ENCODE measurements at regions not wholly inside any gene's neighbourhood (a gene's known extent, or its start where the extent isn't known, plus 50 kb on each side); places are given as distances from the start of the nearest gene placed in this dataset.
A peak's percentile ranks its signal among the peaks of the same experiment; 100 is the strongest.

DNA sequence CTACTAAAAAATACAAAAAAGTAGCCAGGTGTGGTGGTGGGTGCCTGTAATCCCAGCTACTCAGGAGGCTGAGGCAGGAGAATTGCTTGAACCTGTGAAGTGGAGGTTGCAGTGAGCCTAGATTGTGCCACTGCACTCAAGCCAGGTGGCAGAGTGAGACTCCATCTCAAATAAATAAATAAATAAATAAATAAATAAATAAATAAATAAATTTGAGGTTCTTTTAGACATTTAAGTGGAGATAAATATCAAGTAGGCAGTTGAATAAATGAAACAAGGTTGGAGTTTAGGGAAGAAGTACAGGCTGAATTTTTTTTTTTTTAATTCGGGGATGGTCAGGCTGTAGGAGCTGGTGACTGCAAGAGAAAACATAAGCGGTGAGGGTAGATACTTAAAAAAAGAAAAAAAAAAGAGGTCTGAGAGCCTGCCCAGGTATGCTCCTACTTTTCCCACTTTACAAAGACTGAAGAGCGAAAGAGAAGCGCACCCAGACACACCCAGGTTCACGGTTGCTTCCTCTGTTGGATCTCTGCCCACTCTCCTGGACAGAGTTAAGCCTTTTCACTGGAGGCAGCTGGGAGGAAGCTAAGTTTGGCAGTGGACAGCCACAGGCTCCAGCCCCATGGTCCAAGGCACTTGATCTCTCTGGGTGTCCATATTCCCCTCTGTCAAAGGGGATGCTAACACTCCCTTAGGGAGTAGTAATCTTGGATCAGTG is 100.9 kb upstream of the PRDM1 start (continued):
- no peak for TF ChIP-seq BCL6B (tag by site-specific recombination; IDR thresholded peaks at IDR 0.05)
- TF ChIP-seq ZNF596 (tag by site-specific recombination; IDR thresholded peaks at IDR 0.05) = no peak
- no peak for TF ChIP-seq ZNF423 (tag by site-specific recombination; IDR thresholded peaks at IDR 0.05)
- TF ChIP-seq ZNF561 (tag by site-specific recombination; IDR thresholded peaks at IDR 0.05; ENCODE audit: borderline replicate concordance) = no peak
- TF ChIP-seq, protein P1, sequence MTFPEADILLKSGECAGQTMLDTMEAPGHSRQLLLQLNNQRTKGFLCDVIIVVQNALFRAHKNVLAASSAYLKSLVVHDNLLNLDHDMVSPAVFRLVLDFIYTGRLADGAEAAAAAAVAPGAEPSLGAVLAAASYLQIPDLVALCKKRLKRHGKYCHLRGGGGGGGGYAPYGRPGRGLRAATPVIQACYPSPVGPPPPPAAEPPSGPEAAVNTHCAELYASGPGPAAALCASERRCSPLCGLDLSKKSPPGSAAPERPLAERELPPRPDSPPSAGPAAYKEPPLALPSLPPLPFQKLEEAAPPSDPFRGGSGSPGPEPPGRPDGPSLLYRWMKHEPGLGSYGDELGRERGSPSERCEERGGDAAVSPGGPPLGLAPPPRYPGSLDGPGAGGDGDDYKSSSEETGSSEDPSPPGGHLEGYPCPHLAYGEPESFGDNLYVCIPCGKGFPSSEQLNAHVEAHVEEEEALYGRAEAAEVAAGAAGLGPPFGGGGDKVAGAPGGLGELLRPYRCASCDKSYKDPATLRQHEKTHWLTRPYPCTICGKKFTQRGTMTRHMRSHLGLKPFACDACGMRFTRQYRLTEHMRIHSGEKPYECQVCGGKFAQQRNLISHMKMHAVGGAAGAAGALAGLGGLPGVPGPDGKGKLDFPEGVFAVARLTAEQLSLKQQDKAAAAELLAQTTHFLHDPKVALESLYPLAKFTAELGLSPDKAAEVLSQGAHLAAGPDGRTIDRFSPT (tag by site-specific recombination; IDR thresholded peaks at IDR 0.05) = no peak
- TF ChIP-seq, protein P2, sequence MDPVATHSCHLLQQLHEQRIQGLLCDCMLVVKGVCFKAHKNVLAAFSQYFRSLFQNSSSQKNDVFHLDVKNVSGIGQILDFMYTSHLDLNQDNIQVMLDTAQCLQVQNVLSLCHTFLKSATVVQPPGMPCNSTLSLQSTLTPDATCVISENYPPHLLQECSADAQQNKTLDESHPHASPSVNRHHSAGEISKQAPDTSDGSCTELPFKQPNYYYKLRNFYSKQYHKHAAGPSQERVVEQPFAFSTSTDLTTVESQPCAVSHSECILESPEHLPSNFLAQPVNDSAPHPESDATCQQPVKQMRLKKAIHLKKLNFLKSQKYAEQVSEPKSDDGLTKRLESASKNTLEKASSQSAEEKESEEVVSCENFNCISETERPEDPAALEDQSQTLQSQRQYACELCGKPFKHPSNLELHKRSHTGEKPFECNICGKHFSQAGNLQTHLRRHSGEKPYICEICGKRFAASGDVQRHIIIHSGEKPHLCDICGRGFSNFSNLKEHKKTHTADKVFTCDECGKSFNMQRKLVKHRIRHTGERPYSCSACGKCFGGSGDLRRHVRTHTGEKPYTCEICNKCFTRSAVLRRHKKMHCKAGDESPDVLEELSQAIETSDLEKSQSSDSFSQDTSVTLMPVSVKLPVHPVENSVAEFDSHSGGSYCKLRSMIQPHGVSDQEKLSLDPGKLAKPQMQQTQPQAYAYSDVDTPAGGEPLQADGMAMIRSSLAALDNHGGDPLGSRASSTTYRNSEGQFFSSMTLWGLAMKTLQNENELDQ (tag by site-specific recombination; IDR thresholded peaks at IDR 0.05; ENCODE audit: low read depth) = no peak
- TF ChIP-seq SCRT2 (tag by site-specific recombination; IDR thresholded peaks at IDR 0.05) = no peak
- TF ChIP-seq ZNF341 (tag by site-specific recombination; IDR thresholded peaks at IDR 0.05; ENCODE audit: low read depth) = peak; percentile 27; the same call in 1 of the 2 replicates
- TF ChIP-seq ZNF23 (tag by site-specific recombination; IDR thresholded peaks at IDR 0.05; ENCODE audit: borderline replicate concordance) = no peak
- TF ChIP-seq, protein P3, sequence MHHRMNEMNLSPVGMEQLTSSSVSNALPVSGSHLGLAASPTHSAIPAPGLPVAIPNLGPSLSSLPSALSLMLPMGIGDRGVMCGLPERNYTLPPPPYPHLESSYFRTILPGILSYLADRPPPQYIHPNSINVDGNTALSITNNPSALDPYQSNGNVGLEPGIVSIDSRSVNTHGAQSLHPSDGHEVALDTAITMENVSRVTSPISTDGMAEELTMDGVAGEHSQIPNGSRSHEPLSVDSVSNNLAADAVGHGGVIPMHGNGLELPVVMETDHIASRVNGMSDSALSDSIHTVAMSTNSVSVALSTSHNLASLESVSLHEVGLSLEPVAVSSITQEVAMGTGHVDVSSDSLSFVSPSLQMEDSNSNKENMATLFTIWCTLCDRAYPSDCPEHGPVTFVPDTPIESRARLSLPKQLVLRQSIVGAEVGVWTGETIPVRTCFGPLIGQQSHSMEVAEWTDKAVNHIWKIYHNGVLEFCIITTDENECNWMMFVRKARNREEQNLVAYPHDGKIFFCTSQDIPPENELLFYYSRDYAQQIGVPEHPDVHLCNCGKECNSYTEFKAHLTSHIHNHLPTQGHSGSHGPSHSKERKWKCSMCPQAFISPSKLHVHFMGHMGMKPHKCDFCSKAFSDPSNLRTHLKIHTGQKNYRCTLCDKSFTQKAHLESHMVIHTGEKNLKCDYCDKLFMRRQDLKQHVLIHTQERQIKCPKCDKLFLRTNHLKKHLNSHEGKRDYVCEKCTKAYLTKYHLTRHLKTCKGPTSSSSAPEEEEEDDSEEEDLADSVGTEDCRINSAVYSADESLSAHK (tag by site-specific recombination; IDR thresholded peaks at IDR 0.05) = peak; percentile 21; the same call in 1 of the 2 replicates
- TF ChIP-seq ZFP69B (tag by site-specific recombination; IDR thresholded peaks at IDR 0.05) = no peak
- no peak for TF ChIP-seq ZNF311 (tag by site-specific recombination; IDR thresholded peaks at IDR 0.05; ENCODE audit: borderline replicate concordance)
- peak; percentile 72 for TF ChIP-seq ZNF266 (tag by site-specific recombination; IDR thresholded peaks at IDR 0.05; ENCODE audit: low read depth)
- TF ChIP-seq SCRT1 (tag by site-specific recombination; IDR thresholded peaks at IDR 0.05; ENCODE audit: borderline replicate concordance) = no peak
- TF ChIP-seq, protein P4, sequence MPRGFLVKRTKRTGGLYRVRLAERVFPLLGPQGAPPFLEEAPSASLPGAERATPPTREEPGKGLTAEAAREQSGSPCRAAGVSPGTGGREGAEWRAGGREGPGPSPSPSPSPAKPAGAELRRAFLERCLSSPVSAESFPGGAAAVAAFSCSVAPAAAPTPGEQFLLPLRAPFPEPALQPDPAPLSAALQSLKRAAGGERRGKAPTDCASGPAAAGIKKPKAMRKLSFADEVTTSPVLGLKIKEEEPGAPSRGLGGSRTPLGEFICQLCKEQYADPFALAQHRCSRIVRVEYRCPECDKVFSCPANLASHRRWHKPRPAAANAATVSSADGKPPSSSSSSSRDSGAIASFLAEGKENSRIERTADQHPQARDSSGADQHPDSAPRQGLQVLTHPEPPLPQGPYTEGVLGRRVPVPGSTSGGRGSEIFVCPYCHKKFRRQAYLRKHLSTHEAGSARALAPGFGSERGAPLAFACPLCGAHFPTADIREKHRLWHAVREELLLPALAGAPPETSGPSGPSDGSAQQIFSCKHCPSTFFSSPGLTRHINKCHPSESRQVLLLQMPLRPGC (tag by site-specific recombination; IDR thresholded peaks at IDR 0.05) = no peak
- 0 out of 2 replicates have a peak, but pooled peaks have one; percentile 64 for TF ChIP-seq ZNF138 (tag by site-specific recombination; IDR thresholded peaks at IDR 0.05; ENCODE audit: borderline replicate concordance)
- TF ChIP-seq ZNF610 (tag by site-specific recombination; IDR thresholded peaks at IDR 0.05; ENCODE audit: borderline replicate concordance) = no peak
- no peak for TF ChIP-seq YY2 (tag by site-specific recombination; IDR thresholded peaks at IDR 0.05)
- TF ChIP-seq ZNF629 (tag by site-specific recombination; IDR thresholded peaks at IDR 0.05) = peak; percentile 55; the same call in 1 of the 2 replicates
- TF ChIP-seq, protein P5, sequence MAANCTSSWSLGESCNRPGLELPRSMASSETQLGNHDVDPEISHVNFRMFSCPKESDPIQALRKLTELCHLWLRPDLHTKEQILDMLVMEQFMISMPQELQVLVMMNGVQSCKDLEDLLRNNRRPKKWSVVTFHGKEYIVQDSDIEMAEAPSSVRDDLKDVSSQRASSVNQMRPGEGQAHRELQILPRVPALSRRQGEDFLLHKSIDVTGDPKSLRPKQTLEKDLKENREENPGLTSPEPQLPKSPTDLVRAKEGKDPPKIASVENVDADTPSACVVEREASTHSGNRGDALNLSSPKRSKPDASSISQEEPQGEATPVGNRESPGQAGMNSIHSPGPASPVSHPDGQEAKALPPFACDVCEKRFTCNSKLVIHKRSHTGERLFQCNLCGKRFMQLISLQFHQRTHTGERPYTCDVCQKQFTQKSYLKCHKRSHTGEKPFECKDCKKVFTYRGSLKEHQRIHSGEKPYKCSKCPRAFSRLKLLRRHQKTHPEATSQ (tag by site-specific recombination; IDR thresholded peaks at IDR 0.05) = no peak
- no peak for TF ChIP-seq ZNF324 (tag by site-specific recombination; IDR thresholded peaks at IDR 0.05)
- 0 out of 2 replicates have a peak, but pooled peaks have one; percentile 37 for TF ChIP-seq GFI1B (tag by site-specific recombination; IDR thresholded peaks at IDR 0.05)
- TF ChIP-seq ZNF677 (tag by site-specific recombination; IDR thresholded peaks at IDR 0.05) = no peak
- TF ChIP-seq, protein P6, sequence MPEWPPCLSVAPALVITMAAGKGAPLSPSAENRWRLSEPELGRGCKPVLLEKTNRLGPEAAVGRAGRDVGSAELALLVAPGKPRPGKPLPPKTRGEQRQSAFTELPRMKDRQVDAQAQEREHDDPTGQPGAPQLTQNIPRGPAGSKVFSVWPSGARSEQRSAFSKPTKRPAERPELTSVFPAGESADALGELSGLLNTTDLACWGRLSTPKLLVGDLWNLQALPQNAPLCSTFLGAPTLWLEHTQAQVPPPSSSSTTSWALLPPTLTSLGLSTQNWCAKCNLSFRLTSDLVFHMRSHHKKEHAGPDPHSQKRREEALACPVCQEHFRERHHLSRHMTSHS (tag by site-specific recombination; IDR thresholded peaks at IDR 0.05) = no peak
- TF ChIP-seq ZNF530 (tag by site-specific recombination; IDR thresholded peaks at IDR 0.05; ENCODE audit: low read depth) = no peak
- TF ChIP-seq WT1 (tag by site-specific recombination; IDR thresholded peaks at IDR 0.05) = no peak
